ENCODE measurements at regions not wholly inside any gene's neighbourhood (a gene's known extent, or its start where the extent isn't known, plus 50 kb on each side); places are given as distances from the start of the nearest gene placed in this dataset.
A peak's percentile ranks its signal among the peaks of the same experiment; 100 is the strongest.

GRCh38 chr11:128336203-128336602 is 251.2 kb downstream of the ETS1 start:
- no TSS peak for BruUV-seq (replicated peaks)
- no peak overlapping the region for H4K5ac ChIP-seq (ENCODE audit: low read depth, low read length)
- H3K9me1 ChIP-seq (ENCODE audit: insufficient read depth, low read length): peaks cover 11% of the 10 kb centered on the region; the same call in 1 of the 2 replicates
- no peak overlapping the region for H3K4me2 ChIP-seq (ENCODE audit: low read depth, low read length)
- ChIA-PET CTCF (interaction anchor here (0.5 to 1.6 kb wide), 2 partner anchors 13 to 107 kb away, joined by 4 to 6 read pairs; no protein-coding TSS in a partner anchor), POLR2A (ENCODE audit: unreplicated experiment) (no interaction called here)
- H2BK5ac ChIP-seq (ENCODE audit: low read depth, low read length, poor library complexity, severe bottlenecking): no peak overlapping the region
- peaks cover 9% of the 10 kb centered on the region for H3K4me1 ChIP-seq (ENCODE audit: control insufficient read depth, insufficient read depth, low read length)
- H3K9ac ChIP-seq (ENCODE audit: low read depth, low read length): no peak overlapping the region
- peak; percentile 82 for DNase-seq
- no peak overlapping the region for H4K91ac ChIP-seq (ENCODE audit: insufficient read depth, low read depth, low read length)
- H3K27me3 ChIP-seq (ENCODE audit: control insufficient read depth, insufficient read depth, low read length): no peaks in the 10 kb centered on the region
- H2BK120ac ChIP-seq (ENCODE audit: low read depth, low read length): peak overlapping the region; percentile 3; the same call in 1 of the 2 replicates
- H3K18ac ChIP-seq (ENCODE audit: low read depth, low read length): no peak overlapping the region
- H2AK9ac ChIP-seq (replicated peaks; ENCODE audit: low read depth, low read length, poor library complexity): peak overlapping the region; percentile 42
- peak overlapping the region; percentile 60 for H2AFZ ChIP-seq (replicated peaks; ENCODE audit: low read length, poor library complexity)
- WGBS, 2 experiments (ENCODE audit: extremely low coverage in 2 of 2, insufficient read length in 1 of 2): 50% methylated on average over 2 of the region's 6 CpGs; no CpG with 5 or more reads in 1 of the 2 experiments
- no peak overlapping the region for H3K27ac ChIP-seq (ENCODE audit: insufficient read depth, low read length)
- H3K79me1 ChIP-seq (ENCODE audit: low read depth in 1 of 2, low read length in 2 of 2): no peaks in the 10 kb centered on the region
- H3K4ac ChIP-seq (ENCODE audit: low read depth, low read length): peak overlapping the region; percentile 66
- H3K4me3 ChIP-seq (ENCODE audit: insufficient read depth, low read depth, low read length): no peak overlapping the region
- in situ Hi-C loops (cut with MboI; ENCODE audit: low sequenced_read_pairs): no loop called here
- dilution Hi-C loops (cut with HindIII; ENCODE audit: low sequenced_read_pairs, unreplicated experiment): no loop called here
- no peaks in the 10 kb centered on the region for H4K20me1 ChIP-seq (ENCODE audit: insufficient read depth, low read length)
- intact Hi-C loops (cut with micrococcal nuclease): no loop called here
- no peaks in the 10 kb centered on the region for H3K36me3 ChIP-seq (ENCODE audit: control insufficient read depth, insufficient read depth, low read length)
- H3K9me3 ChIP-seq (ENCODE audit: control insufficient read depth, insufficient read depth, low read length): no peaks in the 10 kb centered on the region
- H3K23ac ChIP-seq (ENCODE audit: low read depth, low read length): no peak overlapping the region
- H2AK5ac ChIP-seq (ENCODE audit: low read depth, low read length): 0 out of 2 replicates have a peak overlapping the region, but pooled peaks have one; percentile 69
- 0 out of 2 replicates have a peak overlapping the region, but pooled peaks have one; percentile 1 for H2BK20ac ChIP-seq (ENCODE audit: low read depth, low read length)
- TF ChIP-seq MAFK (IDR thresholded peaks at IDR 0.05; ENCODE audit: low read depth, low read length) (no peak), MAZ (IDR thresholded peaks at IDR 0.05; ENCODE audit: borderline replicate concordance, low read depth, low read length) (no peak), BHLHE40 (IDR thresholded peaks at IDR 0.05; ENCODE audit: low read depth, low read length) (no peak), FOS (IDR thresholded peaks at IDR 0.05; ENCODE audit: low read depth, low read length) (no peak), ELK1 (IDR thresholded peaks at IDR 0.05; ENCODE audit: borderline replicate concordance, low read depth, low read length) (no peak), RAD21 (IDR thresholded peaks at IDR 0.05; ENCODE audit: low read length) (no peak), RCOR1 (IDR thresholded peaks at IDR 0.05; ENCODE audit: insufficient replicate concordance, low read length) (no peak), SMC3 (IDR thresholded peaks at IDR 0.05; ENCODE audit: low read depth, low read length) (no peak), NFE2L2 (IDR thresholded peaks at IDR 0.05; ENCODE audit: low read depth, low read length) (no peak), POLR2A (IDR thresholded peaks at IDR 0.05; ENCODE audit: low read depth, low read length) (no peak), CTCF (conservative IDR thresholded peaks at IDR 0.05; ENCODE audit: low read depth, low read length) (no peak)
- H2BK15ac ChIP-seq (ENCODE audit: low read depth, low read length): no peak overlapping the region
- 0 out of 2 replicates have a peak overlapping the region, but pooled peaks have one; percentile 29 for H3K14ac ChIP-seq (replicated peaks; ENCODE audit: low read depth, low read length)
- no peak overlapping the region for H3K56ac ChIP-seq (ENCODE audit: extremely low read depth, insufficient read depth, low read length)
- no peak overlapping the region; a peak in 1 of 4 replicates for H4K8ac ChIP-seq (ENCODE audit: low read depth in 2 of 2, low read length in 2 of 2)
- ATAC-seq (ENCODE audit: low read depth): peak; percentile 96
